Esophagus squamous epithelium (tissue), 4 donors: ENCODE measurements at regions not wholly inside any gene's neighbourhood (a gene's known extent, or its start where the extent isn't known, plus 50 kb on each side); places are given as distances from the start of the nearest gene placed in this dataset.

ENCODE experiments used
- CTCF ChIP-seq, 6 experiments: fragments of 450-650 bp in 4 of 6; fragments of 200-600 bp in 2 of 6; sonication (generic) in 2 of 6; IDR thresholded peaks; one replicate each; pipeline ENCODE4 v1.5.1; 2016 to 2019; ENCODE audit warnings: antibody characterized with exemption in 6 of 6, mild to moderate bottlenecking in 4 of 6, moderate library complexity in 4 of 6
- POLR2A ChIP-seq, 4 donors: fragments of 450-650 bp; IDR thresholded peaks; one replicate each; pipeline ENCODE4 v1.6.1; 2017; ENCODE audit warnings: antibody characterized with exemption in 4 of 4, mild to moderate bottlenecking in 4 of 4, moderate library complexity in 3 of 4

- TF ChIP-seq CTCF (IDR thresholded peaks at IDR 0.05) (no peak), POLR2A (IDR thresholded peaks at IDR 0.05) (no peak)
Measured at GRCh38 chr4:66216252-66216651, 546.0 kb upstream of the EPHA5 start.
